ENCODE measurements at regions not wholly inside any gene's neighbourhood (a gene's known extent, or its start where the extent isn't known, plus 50 kb on each side); places are given as distances from the start of the nearest gene placed in this dataset.

DNA sequence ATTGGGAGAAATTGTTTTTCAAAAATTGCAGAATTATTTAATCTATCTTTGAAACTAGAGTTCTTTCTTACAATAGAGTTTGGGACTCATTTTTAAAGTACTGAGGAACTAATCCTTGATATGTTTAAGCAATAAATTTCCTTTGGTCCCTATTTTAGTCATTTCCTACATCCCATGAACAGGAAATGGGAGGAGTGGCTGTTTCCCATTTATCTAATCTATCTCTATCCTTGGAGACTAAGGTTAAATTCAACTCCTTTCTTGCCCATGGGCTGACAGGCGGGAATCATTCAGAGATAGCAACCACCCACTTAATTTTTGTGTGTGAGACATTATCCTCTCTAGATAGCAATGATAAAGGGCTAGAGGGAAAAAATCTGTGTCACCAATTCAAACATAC is 131.6 kb upstream of the EMCN start:
- Histone ChIP-seq H3K27me3 (ENCODE audit: insufficient read depth, low read length) (no peaks in the 10 kb centered on the region), H3K27ac (ENCODE audit: low read depth, low read length) (no peak overlapping the region), H3K9ac (ENCODE audit: low read length) (no peak overlapping the region), H3K4me3 (replicated peaks in 1 of 2; ENCODE audit: low read depth in 1 of 2, low read length in 2 of 2) (no peak overlapping the region), H3K4me1 (ENCODE audit: control insufficient read depth in 1 of 2, insufficient read depth in 2 of 2, low read length in 2 of 2) (no peaks in the 10 kb centered on the region), H3K9me3 (ENCODE audit: control insufficient read depth in 1 of 2, insufficient read depth in 1 of 2, low read depth in 1 of 2, low read length in 2 of 2) (no peaks in the 10 kb centered on the region), H3K9me2 (ENCODE audit: insufficient read depth) (no peaks in the 10 kb centered on the region; the same call in 1 of the 2 replicates), H4K20me1 (ENCODE audit: insufficient read depth) (no peaks in the 10 kb centered on the region), H3K79me2 (ENCODE audit: insufficient read depth, low read length) (no peaks in the 10 kb centered on the region), H3K4me2 (ENCODE audit: low read length) (no peak overlapping the region), H2AFZ (ENCODE audit: low read depth, low read length, poor library complexity, severe bottlenecking) (peak overlapping the region; percentile 87), H3K36me3 (ENCODE audit: control insufficient read depth in 1 of 2, insufficient read depth in 2 of 2, low read length in 2 of 2) (no peaks in the 10 kb centered on the region)
- ChIA-PET CTCF (no interaction called here), RAD21 (ENCODE audit: low non-redundant PET in 1 of 2, low total read pairs in 2 of 2, uncharacterized antibody in 2 of 2, unreplicated experiment in 2 of 2) (no interaction called here), POLR2A (no interaction called here)
- DNase-seq (ENCODE audit: low read depth, low spot score) (no peak), ATAC-seq (no peak)
- BruUV-seq (replicated peaks), result no TSS peak
- intact Hi-C loops (cut with micrococcal nuclease), result no loop called here
- TF ChIP-seq EZH2phosphoT487 (IDR thresholded peaks at IDR 0.05; ENCODE audit: borderline replicate concordance), result no peak
- no peak for TF ChIP-seq CBX3 (IDR thresholded peaks at IDR 0.05; ENCODE audit: low read depth)
- no peak for TF ChIP-seq ELF1 (IDR thresholded peaks at IDR 0.05; ENCODE audit: borderline replicate concordance, low read depth)
- TF ChIP-seq SP1 (IDR thresholded peaks at IDR 0.05; ENCODE audit: low read depth), result no peak
- TF ChIP-seq, protein P1, sequence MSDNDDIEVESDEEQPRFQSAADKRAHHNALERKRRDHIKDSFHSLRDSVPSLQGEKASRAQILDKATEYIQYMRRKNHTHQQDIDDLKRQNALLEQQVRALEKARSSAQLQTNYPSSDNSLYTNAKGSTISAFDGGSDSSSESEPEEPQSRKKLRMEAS (IDR thresholded peaks at IDR 0.05), result no peak
- TF ChIP-seq, protein P2, sequence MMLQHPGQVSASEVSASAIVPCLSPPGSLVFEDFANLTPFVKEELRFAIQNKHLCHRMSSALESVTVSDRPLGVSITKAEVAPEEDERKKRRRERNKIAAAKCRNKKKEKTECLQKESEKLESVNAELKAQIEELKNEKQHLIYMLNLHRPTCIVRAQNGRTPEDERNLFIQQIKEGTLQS (IDR thresholded peaks at IDR 0.05), result no peak
- no peak for TF ChIP-seq ZNF274 (IDR thresholded peaks at IDR 0.05; ENCODE audit: low read depth, low read length)

DNA sequence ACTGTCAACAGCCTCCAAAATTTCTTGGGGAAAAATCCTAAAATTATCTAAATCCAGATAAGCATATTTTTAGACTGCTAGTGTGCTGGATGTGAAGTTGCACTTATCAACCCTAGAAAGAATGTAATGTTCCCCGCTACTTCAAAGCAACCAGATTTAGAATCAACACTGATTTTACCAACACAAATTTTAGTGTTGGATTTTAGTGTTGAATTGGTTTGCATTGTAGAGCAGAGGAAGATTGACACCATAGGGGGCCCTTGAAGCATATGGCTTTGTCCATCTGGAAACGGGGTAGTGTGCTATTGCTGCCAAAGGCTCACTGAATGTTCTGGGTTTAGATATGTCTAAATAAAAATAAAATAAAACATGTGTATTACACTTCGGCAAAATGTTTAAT is 126.3 kb upstream of the EMCN start:
- POLR2A ChIA-PET, result no interaction called here
- H2AFZ ChIP-seq (ENCODE audit: low read depth, low read length, poor library complexity, severe bottlenecking), result peak overlapping the region; percentile 46
- intact Hi-C loops (cut with micrococcal nuclease), result no loop called here
- DNase-seq (ENCODE audit: low read depth, low spot score) (no peak), ATAC-seq (no peak)
- no peak for TF ChIP-seq FOSL1 (IDR thresholded peaks at IDR 0.05; ENCODE audit: low read depth)
- TF ChIP-seq POLR2AphosphoS5 (IDR thresholded peaks at IDR 0.05; ENCODE audit: low read depth, low read length), result no peak
- TF ChIP-seq ZFX (IDR thresholded peaks at IDR 0.05), result no peak
- no peak for TF ChIP-seq ELF1 (IDR thresholded peaks at IDR 0.05; ENCODE audit: borderline replicate concordance, low read depth)
- TF ChIP-seq CBX3 (IDR thresholded peaks at IDR 0.05; ENCODE audit: low read depth), result no peak
- no peak for TF ChIP-seq EGR1 (IDR thresholded peaks at IDR 0.05; ENCODE audit: low read depth)
- no peak for TF ChIP-seq EZH2 (IDR thresholded peaks at IDR 0.05)
- no peak for TF ChIP-seq SIN3A (IDR thresholded peaks at IDR 0.05; ENCODE audit: low read depth)
- TF ChIP-seq POLR2A (IDR thresholded peaks at IDR 0.05; ENCODE audit: borderline replicate concordance, extremely low read depth, insufficient read depth, insufficient read length), result no peak
- H3K9me2 ChIP-seq (ENCODE audit: insufficient read depth), result no peaks in the 10 kb centered on the region; the same call in 1 of the 2 replicates
- no peak overlapping the region for H3K9ac ChIP-seq (ENCODE audit: low read length)
- no peaks in the 10 kb centered on the region for H3K4me1 ChIP-seq (ENCODE audit: control insufficient read depth in 1 of 2, insufficient read depth in 2 of 2, low read length in 2 of 2)
- no peaks in the 10 kb centered on the region for H4K20me1 ChIP-seq (ENCODE audit: insufficient read depth)
- H3K27ac ChIP-seq (ENCODE audit: low read depth, low read length), result no peak overlapping the region
- no peaks in the 10 kb centered on the region for H3K9me3 ChIP-seq (ENCODE audit: control insufficient read depth in 1 of 2, insufficient read depth in 1 of 2, low read depth in 1 of 2, low read length in 2 of 2)
- BruUV-seq (replicated peaks), result no TSS peak
- no peak overlapping the region for H3K4me2 ChIP-seq (ENCODE audit: low read length)
- H3K4me3 ChIP-seq (replicated peaks in 1 of 2; ENCODE audit: low read depth in 1 of 2, low read length in 2 of 2), result no peak overlapping the region
- no peaks in the 10 kb centered on the region for H3K27me3 ChIP-seq (ENCODE audit: insufficient read depth, low read length)
- CTCF ChIA-PET, result no interaction called here
- no peaks in the 10 kb centered on the region for H3K36me3 ChIP-seq (ENCODE audit: control insufficient read depth in 1 of 2, insufficient read depth in 2 of 2, low read length in 2 of 2)
- H3K79me2 ChIP-seq (ENCODE audit: insufficient read depth, low read length), result no peaks in the 10 kb centered on the region
- RAD21 ChIA-PET (ENCODE audit: low non-redundant PET in 1 of 2, low total read pairs in 2 of 2, uncharacterized antibody in 2 of 2, unreplicated experiment in 2 of 2), result no interaction called here
